Fibroblast of peridontal ligament (primary cell): ENCODE measurements at regions not wholly inside any gene's neighbourhood (a gene's known extent, or its start where the extent isn't known, plus 50 kb on each side); places are given as distances from the start of the nearest gene placed in this dataset.

Source experiments
- DNase-seq: peaks from one replicate; pipeline ENCODE4 v3.0.0-alpha.2; 2010; ENCODE audit errors: extremely low read depth

DNA sequence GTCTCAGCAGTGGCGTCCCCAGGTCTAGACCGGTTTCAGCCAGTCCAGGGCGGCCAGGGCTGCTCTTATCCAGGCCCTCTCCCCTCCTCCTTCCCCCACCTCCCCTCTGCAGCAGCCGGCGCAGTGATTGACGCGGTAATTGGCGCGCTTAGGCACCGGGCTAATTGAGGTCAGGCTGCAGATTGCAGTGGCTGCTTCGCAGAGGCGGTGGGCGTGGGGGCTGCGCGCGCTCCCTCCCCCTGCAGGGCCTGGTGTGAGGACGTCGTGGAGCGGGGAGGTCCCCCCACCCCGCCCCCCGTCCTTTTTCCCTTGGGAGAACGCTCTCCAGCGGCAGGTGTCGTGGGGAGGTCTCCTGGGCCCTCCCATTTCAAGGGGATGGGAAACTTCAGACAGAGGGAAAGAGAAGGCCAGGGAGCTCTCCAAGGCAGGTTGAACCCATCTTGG, 70.4 kb upstream of the BLCAP start:
- DNase-seq, result no peak

GRCh38 chr20:37596890-37597536, 69.3 kb upstream of the BLCAP start:
- no peak for DNase-seq

DNA sequence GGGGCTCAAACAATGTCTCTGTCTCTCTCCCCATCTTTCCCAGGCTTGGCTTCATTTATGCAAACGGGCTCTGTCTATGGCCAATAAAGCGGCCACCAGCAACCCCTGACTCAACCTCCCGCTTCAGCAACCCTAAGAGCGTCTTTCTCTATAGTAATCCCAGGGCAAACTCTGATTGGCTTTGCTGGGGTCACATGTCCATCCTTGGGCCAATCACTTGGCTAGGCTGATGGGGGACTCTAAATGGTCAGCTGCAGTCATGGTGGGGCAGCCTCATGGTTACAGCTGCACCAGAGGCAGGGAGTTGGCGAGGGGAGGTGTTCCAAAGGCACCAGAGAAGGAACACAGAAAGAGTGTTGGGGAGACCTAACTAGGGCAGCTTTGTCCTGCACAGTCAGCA, 68.5 kb upstream of the BLCAP start:
- no peak for DNase-seq

DNA sequence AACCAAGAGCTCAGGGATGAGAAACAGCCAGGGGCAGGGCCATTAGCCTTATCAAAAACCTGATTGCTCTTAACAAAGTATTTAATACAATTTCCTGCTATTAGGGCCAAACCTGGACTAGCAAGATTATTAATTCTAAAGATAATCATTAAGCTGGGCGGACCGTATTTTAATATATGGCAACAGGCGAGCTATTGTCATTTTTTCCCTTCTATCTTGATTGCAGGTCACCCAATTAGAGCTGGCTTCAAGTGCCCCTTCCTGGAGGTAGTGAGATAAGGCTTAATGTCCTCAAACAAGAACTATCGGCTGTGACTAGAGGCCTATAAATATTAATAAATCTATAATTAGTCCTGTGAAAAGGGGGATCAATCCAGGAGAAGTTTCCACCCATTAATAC, 66.0 kb upstream of the BLCAP start:
- no peak for DNase-seq

DNA sequence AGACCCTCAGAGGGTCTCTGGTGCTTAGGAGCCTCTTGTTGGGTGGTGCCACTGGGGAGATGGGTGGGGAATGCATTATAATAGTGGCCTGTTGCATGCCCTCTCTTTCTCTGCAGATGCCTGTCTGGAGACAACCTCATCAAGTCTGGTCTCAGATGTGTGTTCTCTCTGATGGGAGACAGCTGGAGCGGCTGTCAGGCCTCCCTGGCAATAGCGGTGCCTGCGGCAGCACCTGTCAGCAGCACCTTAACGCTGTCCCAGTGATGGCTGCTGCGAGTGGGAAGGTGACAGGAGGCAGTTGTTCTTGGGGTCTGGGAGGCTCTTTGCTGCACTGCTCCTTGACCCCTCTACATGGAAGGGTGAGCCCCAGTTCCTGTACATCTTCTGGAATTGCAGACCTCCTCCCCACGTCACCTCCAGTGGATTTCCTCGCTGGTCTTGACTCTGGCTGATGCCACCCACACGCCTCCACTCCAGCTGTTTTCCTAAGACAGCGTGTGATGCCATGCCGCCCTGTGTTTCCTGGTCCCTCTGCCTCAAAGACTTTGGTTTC, 63.3 kb upstream of the BLCAP start:
- DNase-seq, result no peak

- DNase-seq, result no peak
Measured at GRCh38 chr20:37586078-37586477, 58.4 kb upstream of the BLCAP start.

DNA sequence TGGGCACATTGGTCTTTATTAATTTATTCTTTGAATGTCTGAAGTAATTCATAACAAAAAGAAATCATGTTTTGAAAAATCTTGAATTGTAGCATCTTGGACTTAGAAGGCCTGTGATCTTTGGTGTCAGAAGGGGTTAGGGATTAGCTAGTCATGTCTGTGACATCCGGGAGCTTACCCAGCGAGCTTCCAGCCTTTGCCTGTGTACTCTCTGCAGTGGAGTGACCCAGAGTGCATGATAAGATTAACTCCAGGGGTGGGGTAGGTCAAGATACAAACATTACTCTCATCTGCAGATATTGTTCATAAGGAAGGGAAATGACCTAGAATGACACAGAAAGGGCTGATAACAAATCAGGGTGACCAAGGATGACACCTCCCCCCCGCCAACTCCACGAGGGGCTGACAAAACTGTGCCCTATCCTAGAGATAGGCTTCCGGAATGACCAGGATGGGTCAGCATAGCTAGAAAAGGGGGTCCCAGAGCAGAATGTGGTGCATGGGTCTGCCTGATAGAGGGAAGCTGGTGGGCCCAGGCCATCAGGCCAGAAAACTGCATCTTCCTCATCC, 56.6 kb upstream of the BLCAP start:
- DNase-seq, result no peak

GRCh38 chr20:37581246-37581645, 53.6 kb upstream of the BLCAP start:
- DNase-seq, result no peak

GRCh38 chr20:37580069-37580468, 52.4 kb upstream of the BLCAP start:
- no peak for DNase-seq

DNA sequence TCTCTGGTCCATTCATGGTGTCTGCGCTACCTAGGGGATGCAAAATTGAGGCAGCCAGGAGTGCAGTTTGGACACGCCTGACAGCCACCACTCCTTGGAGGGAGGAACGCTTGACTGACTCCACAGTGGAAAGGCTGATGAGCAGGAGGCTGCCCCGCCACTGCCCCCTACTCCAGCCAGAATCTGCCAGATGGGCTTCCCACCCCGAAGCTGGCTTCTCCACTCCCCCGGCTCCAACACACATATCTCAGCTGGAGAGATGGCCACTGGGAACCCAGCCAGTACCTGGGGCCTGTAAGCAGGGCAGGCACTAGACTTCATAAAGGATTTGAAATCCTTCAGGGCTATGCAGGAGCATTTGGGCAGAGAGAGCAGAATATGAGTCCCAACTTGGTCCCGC, 51.4 kb upstream of the BLCAP start:
- no peak for DNase-seq

DNA sequence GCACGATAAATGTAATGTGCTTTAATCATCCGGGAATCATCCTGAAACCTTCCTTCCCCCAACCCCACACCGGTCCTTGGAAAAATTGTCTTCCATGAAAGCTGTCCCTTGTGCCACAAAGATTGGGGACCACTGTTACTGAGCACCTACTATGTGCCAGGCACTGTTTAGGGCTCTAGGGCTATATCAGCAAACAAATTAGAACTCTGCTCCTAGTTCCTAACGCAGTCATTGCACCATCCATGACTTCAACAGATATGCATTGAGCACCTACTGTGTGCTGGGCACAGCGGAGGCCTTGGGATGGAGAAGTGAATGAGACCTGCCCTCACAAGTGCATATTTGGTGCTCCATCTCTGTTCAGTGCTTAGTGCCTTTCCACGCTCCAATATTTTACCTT, 50.3 kb upstream of the BLCAP start:
- no peak for DNase-seq
